ENCODE measurements at regions not wholly inside any gene's neighbourhood (a gene's known extent, or its start where the extent isn't known, plus 50 kb on each side); places are given as distances from the start of the nearest gene placed in this dataset.

DNA sequence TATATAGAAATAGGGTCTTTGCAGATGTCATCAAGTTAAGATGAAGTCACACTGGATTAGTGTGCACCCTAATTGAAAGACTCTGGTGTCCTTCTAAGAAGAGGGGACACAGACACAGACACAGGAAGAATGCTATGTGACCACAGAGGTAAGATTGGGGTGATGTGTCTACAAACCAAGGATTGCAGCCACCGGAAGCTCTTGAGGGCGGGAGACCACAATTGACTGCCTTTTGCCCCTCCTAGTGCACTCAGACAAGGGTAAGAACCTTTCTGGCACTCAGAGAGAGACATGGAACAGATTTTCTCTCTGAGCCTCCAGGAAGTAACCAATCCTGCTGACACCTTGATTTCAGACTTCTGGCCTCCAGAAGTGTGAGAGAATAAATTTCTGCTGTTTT lies 51.2 kb upstream of the ARAP3 start:
- H3K36me3 Mint-ChIP-seq (ENCODE audit: low read depth): no peaks in the 10 kb centered on the region
- H3K4me1 Mint-ChIP-seq: peaks cover 1% of the 10 kb centered on the region
- H3K9me3 Mint-ChIP-seq: no peaks in the 10 kb centered on the region
- H3K27ac Mint-ChIP-seq: no peak overlapping the region
- DNase-seq: no peak
- H3K4me3 Mint-ChIP-seq: no peak overlapping the region
- CTCF ChIA-PET: interaction anchor here (1.9 kb wide), 1 partner anchor 41 kb away, joined by 6 read pairs; no protein-coding TSS in a partner anchor
- peaks cover 18% of the 10 kb centered on the region for H3K27me3 Mint-ChIP-seq
- POLR2A ChIA-PET: no interaction called here

DNA sequence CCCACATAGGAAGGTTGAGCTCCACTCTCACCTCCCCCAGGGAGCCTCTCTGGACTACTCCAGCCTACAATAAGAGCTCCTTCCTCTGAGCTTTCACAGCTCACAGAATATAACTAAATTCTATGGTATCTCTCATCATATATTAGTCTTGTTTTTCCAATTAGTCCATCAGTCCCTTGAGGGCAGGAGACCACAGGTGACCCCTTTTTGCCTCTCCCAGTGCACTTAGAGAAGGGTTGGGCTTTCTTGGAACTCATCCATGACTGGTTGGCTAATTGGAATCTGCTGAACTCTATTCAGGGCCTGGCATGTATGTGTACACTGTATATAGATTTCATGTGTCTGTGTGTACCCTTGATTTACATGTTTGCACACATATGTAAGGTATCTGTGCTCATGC lies 50.4 kb upstream of the ARAP3 start:
- no peaks in the 10 kb centered on the region for H3K9me3 Mint-ChIP-seq
- H3K36me3 Mint-ChIP-seq (ENCODE audit: low read depth): no peaks in the 10 kb centered on the region
- peaks cover 1% of the 10 kb centered on the region for H3K4me1 Mint-ChIP-seq
- H3K4me3 Mint-ChIP-seq: no peak overlapping the region
- ChIA-PET POLR2A (no interaction called here), CTCF (interaction anchor here (0.7 to 1.9 kb wide), 3 partner anchors 11 to 41 kb away, joined by 3 to 6 read pairs (median 3); no protein-coding TSS in a partner anchor)
- no peak overlapping the region for H3K27ac Mint-ChIP-seq
- peaks cover 17% of the 10 kb centered on the region for H3K27me3 Mint-ChIP-seq
- no peak for DNase-seq

All from activated CD4-positive, alpha-beta memory T cell treated with anti-CD3 and anti-CD28 coated beads, Interleukin-2, amount 10 ng/mL, durations not matched to agents 7 days and 5 days (primary cell).